ENCODE measurements at regions not wholly inside any gene's neighbourhood (a gene's known extent, or its start where the extent isn't known, plus 50 kb on each side); places are given as distances from the start of the nearest gene placed in this dataset.
A peak's percentile ranks its signal among the peaks of the same experiment; 100 is the strongest.

DNA sequence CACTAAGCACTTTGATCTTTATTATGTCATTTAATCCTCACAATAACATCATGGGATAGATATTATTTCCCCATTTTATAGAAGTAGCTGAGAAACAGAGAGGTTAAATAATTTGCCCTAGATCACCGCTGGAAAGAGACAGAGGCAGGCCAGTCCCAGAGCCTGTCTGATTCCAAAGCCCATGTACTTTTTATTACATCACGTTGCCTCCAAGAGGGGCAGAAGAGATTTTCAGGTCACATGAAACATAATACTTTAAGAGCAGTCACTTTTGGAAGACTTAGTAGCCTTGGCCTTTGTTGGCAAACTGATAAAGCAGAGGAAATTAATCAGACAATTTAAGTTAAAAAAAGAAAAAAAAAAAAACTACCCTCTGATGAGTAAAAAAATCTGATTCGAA lies 200.2 kb upstream of the ARHGAP20 start:
- no peak for DNase-seq

GRCh38 chr11:110910384-110910783 lies 198.1 kb upstream of the ARHGAP20 start:
- no peak for DNase-seq

DNA sequence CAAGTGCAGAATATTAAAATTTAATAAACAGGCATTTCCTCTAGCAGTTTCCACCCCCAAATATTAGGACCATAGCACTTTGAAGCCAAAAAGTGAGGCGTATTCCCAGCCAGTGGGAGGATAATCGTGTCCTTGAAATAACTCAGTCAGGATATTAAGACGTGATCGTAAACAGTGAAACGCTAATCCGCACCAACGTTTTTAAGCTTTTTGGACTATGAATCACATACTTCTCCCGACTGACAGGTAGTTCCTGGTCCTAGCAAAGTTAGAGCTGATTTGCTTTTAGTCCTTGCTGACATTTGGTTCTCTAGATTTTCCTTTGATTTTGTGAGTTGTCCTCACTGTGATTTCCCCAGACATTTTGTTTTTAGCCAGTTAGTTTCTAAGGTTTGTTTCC lies 197.1 kb upstream of the ARHGAP20 start:
- no peak for DNase-seq

GRCh38 chr11:110908401-110909105 lies 196.3 kb upstream of the ARHGAP20 start:
- DNase-seq, result no peak

GRCh38 chr11:110907629-110908028 lies 195.4 kb upstream of the ARHGAP20 start:
- no peak for DNase-seq

- no peak for DNase-seq
Measured at GRCh38 chr11:110903830-110904229, 191.6 kb upstream of the ARHGAP20 start.

DNA sequence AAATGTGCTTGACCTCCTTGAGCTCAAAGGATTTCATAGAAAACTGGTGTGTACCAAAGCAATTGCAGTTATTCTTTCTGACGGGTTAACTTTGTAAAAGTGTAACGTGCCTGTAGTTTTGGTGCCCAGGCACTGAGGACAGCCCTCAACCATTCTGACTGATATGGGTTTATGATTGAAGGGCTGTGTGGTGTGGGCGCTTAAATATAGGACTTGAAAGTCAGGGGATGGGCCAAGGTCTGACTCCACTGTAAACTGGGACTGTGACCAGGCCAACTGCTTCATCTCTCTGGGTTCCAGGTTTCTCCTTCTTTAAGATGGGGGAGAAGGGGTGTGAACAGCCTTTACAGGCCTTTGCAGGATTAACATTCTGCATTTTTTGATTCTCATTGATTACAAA lies 191.1 kb upstream of the ARHGAP20 start:
- no peak for DNase-seq

DNA sequence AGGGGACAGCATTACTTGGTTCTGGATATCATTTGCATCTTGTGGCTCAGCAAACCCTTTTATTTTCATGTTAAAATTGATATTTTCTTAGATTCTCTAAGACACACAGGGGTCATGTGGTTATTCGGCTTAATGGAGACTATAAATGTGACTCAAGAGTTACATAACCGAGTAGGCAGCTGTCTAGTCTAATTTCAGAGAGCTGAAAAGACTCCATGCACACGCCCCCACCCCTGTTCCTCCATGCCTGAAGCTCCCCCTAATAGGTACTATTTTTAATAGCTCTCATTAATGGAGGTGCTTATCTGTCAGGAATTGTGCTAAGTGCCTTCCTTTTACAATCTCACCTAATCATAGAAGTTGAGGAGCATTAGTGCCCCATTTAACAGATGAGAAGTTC lies 189.2 kb upstream of the ARHGAP20 start:
- DNase-seq, result no peak

- no peak for DNase-seq
Measured at GRCh38 chr11:110900426-110900825, 188.2 kb upstream of the ARHGAP20 start.

- DNase-seq, result no peak
Measured at GRCh38 chr11:110897035-110897434, 184.8 kb upstream of the ARHGAP20 start.

- DNase-seq, result no peak
Measured at GRCh38 chr11:110896358-110896757, 184.1 kb upstream of the ARHGAP20 start.

DNA sequence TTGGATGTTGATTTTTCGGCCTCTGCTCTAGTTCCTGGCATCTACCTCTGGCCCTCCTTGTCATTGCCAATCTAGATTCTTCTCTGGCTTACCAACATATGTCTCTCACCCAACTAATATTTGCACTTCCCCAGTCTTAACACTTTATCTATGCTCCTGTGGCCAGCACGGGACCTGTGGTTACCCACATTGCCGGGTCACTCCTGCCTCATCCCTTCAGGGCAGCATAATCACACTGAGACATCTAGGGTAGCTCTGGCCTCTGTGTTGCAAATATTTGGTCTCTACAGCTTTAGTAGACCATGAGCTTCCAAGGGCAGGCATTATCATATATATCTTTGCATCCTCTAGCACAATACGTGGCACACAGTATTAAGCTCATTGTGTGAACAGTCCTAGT lies 182.0 kb upstream of the ARHGAP20 start:
- no peak for DNase-seq

DNA sequence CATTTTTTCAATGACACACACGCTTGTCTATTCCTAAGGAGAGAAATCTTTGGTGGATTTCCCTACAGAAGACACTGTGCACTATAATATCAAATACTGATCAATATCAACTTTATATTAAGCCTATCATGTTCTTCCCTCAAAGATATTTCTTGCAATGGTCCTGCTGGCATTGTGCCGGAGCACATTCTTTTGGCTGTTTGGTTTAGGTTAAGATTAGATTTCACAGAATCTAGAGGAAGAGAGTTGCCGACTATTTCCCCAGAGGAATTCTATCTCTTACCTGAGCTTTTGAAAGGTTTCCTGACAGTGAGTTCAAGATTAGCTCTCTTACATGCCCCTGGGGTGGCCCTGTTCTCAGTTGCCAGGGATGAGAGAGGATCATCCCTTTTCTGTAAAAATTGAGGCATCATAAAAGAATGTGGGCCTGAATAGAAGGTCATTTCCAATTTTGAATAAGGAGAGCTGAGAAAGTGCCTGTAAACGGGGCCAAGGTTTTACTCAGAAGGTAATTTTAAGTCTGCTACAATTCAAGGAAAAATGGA lies 180.6 kb upstream of the ARHGAP20 start:
- no peak for DNase-seq

GRCh38 chr11:110891411-110891810 lies 179.2 kb upstream of the ARHGAP20 start:
- DNase-seq, result no peak

- no peak for DNase-seq
Measured at GRCh38 chr11:110890995-110891394, 178.8 kb upstream of the ARHGAP20 start.

DNA sequence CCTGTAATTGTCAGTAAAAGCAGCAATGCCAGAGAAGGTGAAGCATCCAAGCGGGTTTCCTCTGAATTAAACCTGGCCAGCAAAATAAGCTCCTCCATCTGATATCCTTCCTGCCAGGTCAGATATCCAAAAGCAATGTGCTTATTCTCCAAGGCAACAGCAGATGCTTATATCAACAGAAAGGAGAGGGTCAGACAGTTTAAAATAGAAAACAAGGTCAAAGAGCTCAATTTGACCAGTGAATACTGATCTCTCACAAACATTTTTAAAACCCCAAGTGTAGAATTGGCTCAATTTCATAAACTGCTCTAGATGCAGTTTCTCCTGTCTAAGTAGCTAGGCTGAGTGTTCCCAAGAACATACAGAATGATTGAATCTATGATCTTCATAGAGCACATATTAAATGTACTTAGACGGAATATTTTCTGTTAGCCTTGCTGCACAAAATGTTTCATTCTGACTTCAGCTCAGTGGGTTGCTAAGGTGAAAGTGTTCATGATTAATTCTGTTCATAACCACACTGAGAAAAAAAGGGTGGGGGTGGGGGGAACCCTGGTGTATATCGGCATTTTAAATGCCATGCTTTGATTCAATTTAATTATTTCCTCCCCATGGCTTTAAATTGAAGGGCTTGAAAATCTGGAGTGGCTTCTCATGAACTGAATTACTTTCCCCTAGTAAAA lies 174.2 kb upstream of the ARHGAP20 start:
- no peak for DNase-seq

DNA sequence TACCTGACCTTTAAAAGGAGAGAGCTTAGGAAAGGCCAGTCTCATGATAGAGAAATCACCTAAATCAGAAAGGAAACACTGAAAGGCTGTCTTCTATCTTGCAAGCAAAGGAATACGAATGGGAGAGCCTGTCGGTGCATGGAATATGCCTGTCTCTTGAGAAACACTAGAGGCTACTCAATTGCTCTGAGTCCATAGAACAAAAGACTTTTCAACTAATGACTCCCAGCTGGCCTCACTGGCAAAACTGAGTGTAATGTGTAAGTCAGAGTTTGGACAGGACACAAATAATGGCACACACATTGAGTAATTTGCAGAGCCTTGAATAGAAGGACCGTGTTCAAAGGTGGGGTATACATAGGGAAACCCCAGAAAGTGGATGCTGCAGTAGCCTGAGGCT lies 171.0 kb upstream of the ARHGAP20 start:
- DNase-seq, result peak; percentile 14

- DNase-seq, result no peak
Measured at GRCh38 chr11:110878513-110878912, 166.3 kb upstream of the ARHGAP20 start.

GRCh38 chr11:110874437-110875030 lies 162.3 kb upstream of the ARHGAP20 start:
- no peak for DNase-seq

- no peak for DNase-seq
Measured at GRCh38 chr11:110873975-110874374, 161.7 kb upstream of the ARHGAP20 start.

DNA sequence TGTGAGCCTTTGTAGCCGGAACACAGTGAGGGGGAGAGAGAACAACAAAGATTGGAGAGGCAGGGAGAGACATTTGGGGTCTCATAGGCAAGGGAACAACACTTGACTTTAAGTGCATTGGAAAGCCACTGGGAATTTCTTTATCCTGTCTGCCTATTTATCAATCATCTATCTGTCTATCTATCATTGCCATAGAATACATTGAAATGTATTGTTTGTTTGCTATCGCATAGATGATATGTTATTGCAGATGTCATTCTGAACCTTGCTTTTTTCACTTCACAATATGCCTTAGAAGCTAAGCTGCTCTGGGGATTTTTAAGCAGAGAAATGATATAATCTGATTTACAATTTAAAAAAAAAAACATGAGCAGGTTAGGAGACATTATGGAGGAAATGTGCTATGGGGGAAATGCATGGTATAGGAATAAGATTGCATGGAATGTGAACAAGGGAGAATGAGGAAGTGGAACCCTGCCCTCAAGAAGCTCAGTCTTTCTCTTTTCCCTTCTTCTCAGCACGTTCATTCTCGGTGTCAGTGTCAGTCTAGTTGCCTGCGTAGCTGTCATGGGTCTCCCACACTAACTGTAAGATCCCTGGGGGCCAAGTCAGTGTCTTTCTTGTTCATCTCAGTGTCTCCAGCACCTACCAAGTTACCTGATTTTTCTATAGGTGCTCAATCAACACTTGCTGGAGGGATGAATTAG lies 158.7 kb upstream of the ARHGAP20 start:
- no peak for DNase-seq

GRCh38 chr11:110867951-110868350 lies 155.7 kb upstream of the ARHGAP20 start:
- DNase-seq, result no peak

DNA sequence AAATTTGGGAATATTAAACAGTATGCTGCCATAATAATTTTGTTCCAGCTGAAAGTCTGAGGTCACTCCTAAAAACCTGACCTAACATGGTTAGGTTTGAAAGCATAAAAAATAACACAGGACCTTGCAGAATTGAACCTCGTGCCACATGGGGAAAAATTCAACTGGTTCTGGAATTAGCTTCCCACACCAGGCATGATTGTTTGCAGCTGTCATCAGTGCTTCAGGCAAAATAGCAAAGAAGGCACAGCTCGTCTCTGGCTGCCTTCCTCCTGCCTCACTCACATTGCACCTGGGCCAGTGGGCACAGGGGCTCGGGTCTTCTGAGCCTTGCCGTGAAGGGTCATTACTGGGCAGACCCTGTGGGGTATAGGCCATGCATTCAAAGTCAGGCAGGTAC lies 153.8 kb upstream of the ARHGAP20 start:
- no peak for DNase-seq
